ENCODE measurements at regions not wholly inside any gene's neighbourhood (a gene's known extent, or its start where the extent isn't known, plus 50 kb on each side); places are given as distances from the start of the nearest gene placed in this dataset.

DNA sequence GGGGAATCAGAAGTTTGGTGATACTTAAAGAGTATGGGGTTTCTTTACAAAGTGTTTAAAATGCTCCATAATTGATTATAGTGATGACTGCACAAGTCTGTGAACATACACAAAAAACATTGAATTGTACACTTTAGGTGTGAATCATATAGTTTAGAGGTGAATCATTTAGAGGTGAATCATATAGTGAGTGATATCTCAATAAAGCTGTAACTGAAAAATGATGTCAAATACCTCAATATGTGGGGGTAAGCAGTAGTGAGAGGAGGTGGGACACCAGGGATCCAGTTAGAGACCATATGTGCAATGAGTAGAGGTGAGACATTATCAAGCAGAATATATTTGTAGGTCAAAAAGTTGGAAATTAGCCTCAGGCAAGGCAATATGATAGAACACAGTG is 264.5 kb downstream of the PMP22 start:
- TF ChIP-seq, protein P1, sequence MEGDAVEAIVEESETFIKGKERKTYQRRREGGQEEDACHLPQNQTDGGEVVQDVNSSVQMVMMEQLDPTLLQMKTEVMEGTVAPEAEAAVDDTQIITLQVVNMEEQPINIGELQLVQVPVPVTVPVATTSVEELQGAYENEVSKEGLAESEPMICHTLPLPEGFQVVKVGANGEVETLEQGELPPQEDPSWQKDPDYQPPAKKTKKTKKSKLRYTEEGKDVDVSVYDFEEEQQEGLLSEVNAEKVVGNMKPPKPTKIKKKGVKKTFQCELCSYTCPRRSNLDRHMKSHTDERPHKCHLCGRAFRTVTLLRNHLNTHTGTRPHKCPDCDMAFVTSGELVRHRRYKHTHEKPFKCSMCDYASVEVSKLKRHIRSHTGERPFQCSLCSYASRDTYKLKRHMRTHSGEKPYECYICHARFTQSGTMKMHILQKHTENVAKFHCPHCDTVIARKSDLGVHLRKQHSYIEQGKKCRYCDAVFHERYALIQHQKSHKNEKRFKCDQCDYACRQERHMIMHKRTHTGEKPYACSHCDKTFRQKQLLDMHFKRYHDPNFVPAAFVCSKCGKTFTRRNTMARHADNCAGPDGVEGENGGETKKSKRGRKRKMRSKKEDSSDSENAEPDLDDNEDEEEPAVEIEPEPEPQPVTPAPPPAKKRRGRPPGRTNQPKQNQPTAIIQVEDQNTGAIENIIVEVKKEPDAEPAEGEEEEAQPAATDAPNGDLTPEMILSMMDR (IDR thresholded peaks at IDR 0.05) = no peak

DNA sequence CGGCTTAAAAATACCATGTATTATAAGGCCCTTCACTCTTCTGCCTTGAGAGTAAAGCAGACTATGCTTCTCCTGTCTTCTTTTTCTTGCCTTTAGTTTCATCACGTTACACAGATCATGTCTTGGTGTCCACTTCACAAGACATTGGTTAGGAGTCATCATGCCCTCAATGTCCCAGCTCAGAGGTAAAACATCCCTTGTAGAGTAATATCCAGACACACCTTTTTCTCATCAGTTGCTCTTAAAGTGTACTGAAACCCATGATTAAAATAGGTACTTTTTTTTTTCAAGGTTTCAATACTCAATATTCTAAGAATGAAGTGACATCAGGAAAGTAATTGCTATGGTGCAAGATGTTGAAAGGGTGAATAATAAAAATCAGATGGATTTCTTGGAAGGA is 267.8 kb downstream of the PMP22 start:
- TF ChIP-seq, protein P1 (IDR thresholded peaks at IDR 0.05) = no peak

DNA sequence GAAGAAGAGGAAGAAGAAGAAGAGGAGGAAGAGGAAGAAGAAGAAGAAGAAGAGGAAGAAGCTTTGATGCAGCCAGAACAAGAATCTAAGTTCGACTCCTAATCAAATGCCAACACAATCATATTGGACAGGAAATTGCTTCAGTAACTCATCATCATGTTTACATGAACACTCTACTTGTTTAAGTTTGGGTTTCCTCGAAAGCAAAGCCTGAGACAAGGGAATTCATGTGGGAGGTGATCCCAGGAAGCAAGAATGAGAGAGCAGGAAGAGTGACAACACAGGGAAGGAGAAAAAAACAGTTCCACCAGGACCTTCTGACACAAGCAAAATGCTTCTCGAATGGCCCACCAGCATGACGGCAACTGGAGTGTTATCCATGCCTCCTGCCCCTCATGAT is 279.0 kb downstream of the PMP22 start:
- TF ChIP-seq, protein P1 (IDR thresholded peaks at IDR 0.05) = no peak

DNA sequence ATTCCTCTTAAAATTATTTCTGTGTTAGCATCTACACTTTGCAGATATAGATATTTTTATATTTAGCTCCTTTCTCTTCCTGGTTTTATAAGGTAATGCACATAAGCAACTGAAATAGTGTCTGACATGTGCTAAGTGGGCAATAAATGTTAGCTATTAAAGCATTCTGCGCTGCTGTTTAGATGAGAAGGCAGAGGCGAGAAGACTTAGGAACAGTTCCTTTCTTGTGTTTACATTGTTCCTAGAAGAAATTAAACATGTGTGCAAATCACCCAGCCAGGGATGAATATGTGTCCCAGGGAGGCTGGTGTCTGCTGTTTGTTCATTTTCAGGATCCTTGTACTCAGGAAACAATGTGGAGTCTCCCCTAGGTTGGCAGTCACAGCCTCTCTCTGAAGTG is 292.3 kb downstream of the PMP22 start:
- TF ChIP-seq, protein P1 (IDR thresholded peaks at IDR 0.05) = no peak

DNA sequence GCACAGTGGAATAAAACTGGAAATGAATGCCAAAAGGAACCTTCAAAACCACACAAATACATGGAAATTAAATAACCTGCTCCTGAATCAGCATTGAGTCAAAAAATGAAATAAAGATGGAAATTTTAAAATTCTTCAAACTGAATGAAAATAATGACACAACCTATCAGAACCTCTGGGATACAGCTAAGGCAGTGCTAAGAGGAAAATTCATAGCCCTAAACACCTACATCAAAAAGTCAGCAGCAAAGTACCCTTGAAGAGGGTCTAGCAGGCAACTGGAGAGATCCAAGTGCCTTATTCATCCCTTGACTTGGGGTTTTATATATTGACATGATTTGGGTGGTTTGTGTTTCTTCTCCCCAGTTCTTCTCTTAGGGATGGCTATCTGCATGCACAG is 294.1 kb downstream of the PMP22 start:
- TF ChIP-seq, protein P1 (IDR thresholded peaks at IDR 0.05) = no peak

DNA sequence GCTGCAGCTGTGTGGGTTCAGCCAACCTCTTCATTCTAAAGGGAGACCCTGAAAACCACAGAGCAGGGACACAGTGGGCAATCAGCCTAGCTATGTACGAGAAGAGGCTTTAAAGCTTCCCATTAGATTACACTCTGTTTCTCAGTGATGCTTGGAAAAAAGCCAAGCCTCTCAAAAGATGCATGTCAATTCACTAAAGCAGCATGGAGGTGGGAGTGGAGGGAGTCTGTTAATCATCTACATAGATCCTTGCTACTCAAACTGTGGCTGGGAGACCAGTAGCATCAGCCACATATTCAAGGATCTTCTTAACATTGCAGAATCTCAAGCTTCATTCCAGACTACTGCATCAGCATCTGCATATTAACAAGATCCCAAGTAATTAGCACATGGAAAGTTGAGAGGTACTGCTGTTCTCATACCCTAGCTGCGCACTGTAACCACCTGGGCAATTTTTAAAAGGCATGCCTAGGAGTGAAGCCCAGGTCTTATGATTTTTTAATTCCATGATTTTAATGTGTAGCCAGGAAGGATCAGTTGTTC is 305.9 kb downstream of the PMP22 start:
- TF ChIP-seq, protein P1 (IDR thresholded peaks at IDR 0.05) = no peak

DNA sequence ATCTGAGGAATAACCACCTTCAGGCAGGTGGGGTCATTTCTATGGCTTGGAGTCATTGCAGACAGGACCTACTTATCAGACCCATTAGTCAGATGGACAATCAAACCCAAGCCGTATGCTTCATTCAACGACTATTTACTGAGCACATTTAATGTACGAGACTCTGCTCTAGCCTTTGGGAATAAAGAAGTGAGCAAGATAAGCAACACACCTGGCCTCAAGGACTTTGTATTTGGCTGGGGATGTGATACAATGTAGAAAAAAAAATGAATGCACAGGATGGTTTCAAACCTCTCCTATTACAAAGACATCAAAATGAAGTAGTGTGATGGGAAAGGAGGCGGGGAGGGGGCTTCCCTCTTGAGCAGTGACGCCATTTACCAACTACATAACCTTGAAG is 311.7 kb downstream of the PMP22 start:
- TF ChIP-seq, protein P1 (IDR thresholded peaks at IDR 0.05) = no peak

DNA sequence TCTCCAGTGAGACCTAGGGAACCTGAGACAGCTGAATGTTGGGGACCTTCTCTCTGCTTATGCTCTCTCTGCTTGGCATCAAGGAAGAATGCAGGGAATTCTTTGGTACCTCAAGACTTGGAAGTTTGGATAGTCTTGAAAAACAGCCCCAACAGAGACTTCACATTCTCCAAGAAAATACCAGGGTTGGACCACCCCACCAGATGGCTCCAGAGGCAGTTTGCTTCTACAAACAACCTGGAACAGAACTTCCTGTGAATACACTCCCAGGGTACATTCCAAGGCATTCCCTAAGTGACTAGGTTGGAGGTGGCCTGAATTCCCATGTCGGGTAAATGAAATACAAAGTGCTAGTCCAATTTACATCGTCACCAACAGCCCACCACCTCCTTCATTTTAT is 314.4 kb downstream of the PMP22 start:
- TF ChIP-seq, protein P1 (IDR thresholded peaks at IDR 0.05) = no peak
